ENCODE measurements at regions not wholly inside any gene's neighbourhood (a gene's known extent, or its start where the extent isn't known, plus 50 kb on each side); places are given as distances from the start of the nearest gene placed in this dataset.

GRCh38 chr18:73544032-73544431, 603.6 kb downstream of the FBXO15 start:
- H3K36me3 Mint-ChIP-seq: no peaks in the 10 kb centered on the region
- no peaks in the 10 kb centered on the region for H4K20me1 ChIP-seq (ENCODE audit: insufficient read depth, low read length)
- no peak for TF ChIP-seq CTCF (IDR thresholded peaks at IDR 0.05)
- intact Hi-C loops (cut with micrococcal nuclease): no loop called here
- H2AFZ ChIP-seq (ENCODE audit: insufficient read depth, low read depth, low read length, poor library complexity, severe bottlenecking): no peak overlapping the region
- no peak overlapping the region for H3K4me3 ChIP-seq (replicated peaks in 1 of 3; ENCODE audit: low read depth in 2 of 3, low read length in 3 of 3)
- peaks cover 0 to 2% (median 0%) of the 10 kb centered on the region in 3 donors for H3K27me3 Mint-ChIP-seq (ENCODE audit: low read depth in 3 of 3)
- DNase-seq: no peak
- H3K4me3 Mint-ChIP-seq: no peak overlapping the region
- no peaks in the 10 kb centered on the region for H3K9me3 ChIP-seq (replicated peaks in 1 of 2; ENCODE audit: control insufficient read depth in 1 of 2, insufficient read depth in 1 of 2, low read length in 2 of 2)
- no peaks in the 10 kb centered on the region for H3K36me3 ChIP-seq (replicated peaks in 1 of 2; ENCODE audit: control insufficient read depth in 1 of 2, insufficient read depth in 2 of 2, low read length in 2 of 2)
- peaks cover 0 to 3% (median 0%) of the 10 kb centered on the region in 7 donors for H3K9me3 Mint-ChIP-seq
- H3K4me2 ChIP-seq (replicated peaks; ENCODE audit: extremely low read depth, low read length, poor library complexity, severe bottlenecking): no peak overlapping the region
- H3K27ac Mint-ChIP-seq: no peak overlapping the region
- no peaks in the 10 kb centered on the region for H3K4me1 ChIP-seq (ENCODE audit: control insufficient read depth in 1 of 2, insufficient read depth in 2 of 2, low read length in 2 of 2)
- H3K9ac ChIP-seq (ENCODE audit: insufficient read depth, low read length, poor library complexity, severe bottlenecking): no peak overlapping the region
- no peak overlapping the region for H3K27ac ChIP-seq (ENCODE audit: low read depth in 1 of 2, low read length in 2 of 2)
- H3K79me2 ChIP-seq (ENCODE audit: insufficient read depth, low read length): no peaks in the 10 kb centered on the region
- WGBS (ENCODE audit: insufficient coverage): no CpG with 5 or more reads among the region's 1 CpG
- H3K4me1 Mint-ChIP-seq: no peaks in the 10 kb centered on the region
- no peaks in the 10 kb centered on the region for H3K27me3 ChIP-seq (ENCODE audit: control insufficient read depth in 2 of 2, insufficient read depth in 2 of 2, low read length in 2 of 2)

GRCh38 chr18:73535990-73536389, 611.6 kb downstream of the FBXO15 start:
- DNase-seq: no peak
- no peaks in the 10 kb centered on the region for H3K27me3 ChIP-seq (ENCODE audit: control insufficient read depth in 2 of 2, insufficient read depth in 2 of 2, low read length in 2 of 2)
- no peaks in the 10 kb centered on the region for H4K20me1 ChIP-seq (ENCODE audit: insufficient read depth, low read length)
- no peak overlapping the region for H3K4me3 ChIP-seq (replicated peaks in 1 of 3; ENCODE audit: low read depth in 2 of 3, low read length in 3 of 3)
- H3K4me1 Mint-ChIP-seq: no peaks in the 10 kb centered on the region
- H3K27ac Mint-ChIP-seq: no peak overlapping the region
- no peaks in the 10 kb centered on the region for H3K79me2 ChIP-seq (ENCODE audit: insufficient read depth, low read length)
- H2AFZ ChIP-seq (ENCODE audit: insufficient read depth, low read depth, low read length, poor library complexity, severe bottlenecking): no peak overlapping the region
- H3K9ac ChIP-seq (ENCODE audit: insufficient read depth, low read length, poor library complexity, severe bottlenecking): no peak overlapping the region
- peaks cover 0 to 13% (median 3%) of the 10 kb centered on the region in 7 donors for H3K9me3 Mint-ChIP-seq
- H3K36me3 Mint-ChIP-seq: no peaks in the 10 kb centered on the region
- H3K27me3 Mint-ChIP-seq (ENCODE audit: low read depth in 3 of 3): no peaks in the 10 kb centered on the region
- intact Hi-C loops (cut with micrococcal nuclease): no loop called here
- TF ChIP-seq CTCF (IDR thresholded peaks at IDR 0.05): no peak
- no peak overlapping the region for H3K27ac ChIP-seq (ENCODE audit: low read depth in 1 of 2, low read length in 2 of 2)
- peaks cover 0 to under 1% of the 10 kb centered on the region in 2 donors for H3K9me3 ChIP-seq (replicated peaks in 1 of 2; ENCODE audit: control insufficient read depth in 1 of 2, insufficient read depth in 1 of 2, low read length in 2 of 2)
- no peaks in the 10 kb centered on the region for H3K36me3 ChIP-seq (replicated peaks in 1 of 2; ENCODE audit: control insufficient read depth in 1 of 2, insufficient read depth in 2 of 2, low read length in 2 of 2)
- no peak overlapping the region for H3K4me2 ChIP-seq (replicated peaks; ENCODE audit: extremely low read depth, low read length, poor library complexity, severe bottlenecking)
- WGBS (ENCODE audit: insufficient coverage): no CpG with 5 or more reads among the region's 1 CpG
- H3K4me3 Mint-ChIP-seq: no peak overlapping the region
- H3K4me1 ChIP-seq (ENCODE audit: control insufficient read depth in 1 of 2, insufficient read depth in 2 of 2, low read length in 2 of 2): no peaks in the 10 kb centered on the region

All from CD14-positive monocyte (primary cell).